ENCODE measurements at regions not wholly inside any gene's neighbourhood (a gene's known extent, or its start where the extent isn't known, plus 50 kb on each side); places are given as distances from the start of the nearest gene placed in this dataset.

DNA sequence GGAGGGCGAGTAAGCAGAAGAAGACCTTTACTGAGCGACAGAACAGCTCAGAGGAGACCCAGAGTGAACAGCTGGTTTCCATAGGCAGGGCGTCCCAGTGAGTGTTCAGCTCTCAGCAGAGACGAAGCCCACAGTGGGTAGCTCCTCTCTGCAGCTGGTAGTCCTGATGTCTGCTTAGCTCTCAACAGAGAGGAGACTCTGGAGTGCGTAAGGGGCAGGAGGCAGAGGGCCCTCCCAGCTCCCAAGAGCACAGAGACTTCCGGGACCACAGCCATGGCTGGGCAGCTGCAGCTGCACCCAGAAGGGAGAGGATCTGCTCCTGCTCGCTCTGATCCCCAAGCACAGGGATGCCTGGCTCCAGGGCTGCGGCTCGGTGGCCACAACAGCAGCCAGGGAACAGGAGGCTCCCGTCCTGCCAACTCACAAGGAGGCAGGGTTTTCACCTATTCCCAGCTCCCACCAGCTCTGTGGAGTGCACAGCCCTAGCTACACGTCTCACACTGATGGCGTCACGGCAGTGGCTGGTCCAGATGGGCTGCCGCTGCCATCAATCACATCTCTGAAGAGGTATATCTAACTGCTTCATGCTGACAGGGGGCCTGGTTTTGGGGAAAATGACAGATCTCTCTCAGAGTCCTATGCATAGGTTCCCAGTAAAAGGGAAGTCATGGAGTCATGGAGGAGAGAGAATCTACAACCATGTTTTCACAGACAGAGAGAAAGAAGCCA lies 2660.1 kb upstream of the PCDH20 start (continued):
- TF ChIP-seq ZNF790 (CRISPR knock-in tag; IDR thresholded peaks at IDR 0.05; ENCODE audit: borderline replicate concordance) (no peak), SNAPC2 (CRISPR knock-in tag; IDR thresholded peaks at IDR 0.05) (no peak; the same call in 1 of the 2 replicates), POGZ (CRISPR knock-in tag; IDR thresholded peaks at IDR 0.05) (peak; percentile 94), SIX1 (CRISPR knock-in tag; IDR thresholded peaks at IDR 0.05; ENCODE audit: borderline replicate concordance) (no peak), SIX4 (CRISPR knock-in tag; IDR thresholded peaks at IDR 0.05) (peak; percentile 14; the same call in 1 of the 2 replicates), THYN1 (CRISPR knock-in tag; IDR thresholded peaks at IDR 0.05; ENCODE audit: borderline replicate concordance, low read depth) (0 out of 2 replicates have a peak, but pooled peaks have one; percentile 39), PAWR (CRISPR knock-in tag; IDR thresholded peaks at IDR 0.05; ENCODE audit: borderline replicate concordance) (no peak), ZFP37 (CRISPR knock-in tag; IDR thresholded peaks at IDR 0.05; ENCODE audit: borderline replicate concordance) (no peak), ZNF619 (CRISPR knock-in tag; IDR thresholded peaks at IDR 0.05) (no peak), KLF12 (CRISPR knock-in tag; IDR thresholded peaks at IDR 0.05; ENCODE audit: borderline replicate concordance) (no peak), MAZ (IDR thresholded peaks at IDR 0.05; ENCODE audit: borderline replicate concordance, low read depth, low read length) (no peak), MAZ (CRISPR knock-in tag; IDR thresholded peaks at IDR 0.05; ENCODE audit: low read depth) (0 out of 2 replicates have a peak, but pooled peaks have one; percentile 51), ZNF382 (CRISPR knock-in tag; IDR thresholded peaks at IDR 0.05; ENCODE audit: borderline replicate concordance) (no peak), ATM (IDR thresholded peaks at IDR 0.05; ENCODE audit: borderline replicate concordance) (no peak), ZNF768 (CRISPR knock-in tag; IDR thresholded peaks at IDR 0.05) (peak; percentile 93), ZNF460 (CRISPR knock-in tag; IDR thresholded peaks at IDR 0.05; ENCODE audit: borderline replicate concordance) (no peak), ELF1 (CRISPR knock-in tag; IDR thresholded peaks at IDR 0.05) (peak; percentile 91), IKZF1 (IDR thresholded peaks at IDR 0.05) (no peak), ZNF136 (CRISPR knock-in tag; IDR thresholded peaks at IDR 0.05; ENCODE audit: low read depth) (no peak)
- TF ChIP-seq, protein P1, sequence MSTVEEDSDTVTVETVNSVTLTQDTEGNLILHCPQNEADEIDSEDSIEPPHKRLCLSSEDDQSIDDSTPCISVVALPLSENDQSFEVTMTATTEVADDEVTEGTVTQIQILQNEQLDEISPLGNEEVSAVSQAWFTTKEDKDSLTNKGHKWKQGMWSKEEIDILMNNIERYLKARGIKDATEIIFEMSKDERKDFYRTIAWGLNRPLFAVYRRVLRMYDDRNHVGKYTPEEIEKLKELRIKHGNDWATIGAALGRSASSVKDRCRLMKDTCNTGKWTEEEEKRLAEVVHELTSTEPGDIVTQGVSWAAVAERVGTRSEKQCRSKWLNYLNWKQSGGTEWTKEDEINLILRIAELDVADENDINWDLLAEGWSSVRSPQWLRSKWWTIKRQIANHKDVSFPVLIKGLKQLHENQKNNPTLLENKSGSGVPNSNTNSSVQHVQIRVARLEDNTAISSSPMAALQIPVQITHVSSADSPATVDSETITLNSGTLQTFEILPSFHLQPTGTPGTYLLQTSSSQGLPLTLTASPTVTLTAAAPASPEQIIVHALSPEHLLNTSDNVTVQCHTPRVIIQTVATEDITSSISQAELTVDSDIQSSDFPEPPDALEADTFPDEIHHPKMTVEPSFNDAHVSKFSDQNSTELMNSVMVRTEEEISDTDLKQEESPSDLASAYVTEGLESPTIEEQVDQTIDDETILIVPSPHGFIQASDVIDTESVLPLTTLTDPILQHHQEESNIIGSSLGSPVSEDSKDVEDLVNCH (CRISPR knock-in tag; IDR thresholded peaks at IDR 0.05): no peak
- TF ChIP-seq, protein P2, sequence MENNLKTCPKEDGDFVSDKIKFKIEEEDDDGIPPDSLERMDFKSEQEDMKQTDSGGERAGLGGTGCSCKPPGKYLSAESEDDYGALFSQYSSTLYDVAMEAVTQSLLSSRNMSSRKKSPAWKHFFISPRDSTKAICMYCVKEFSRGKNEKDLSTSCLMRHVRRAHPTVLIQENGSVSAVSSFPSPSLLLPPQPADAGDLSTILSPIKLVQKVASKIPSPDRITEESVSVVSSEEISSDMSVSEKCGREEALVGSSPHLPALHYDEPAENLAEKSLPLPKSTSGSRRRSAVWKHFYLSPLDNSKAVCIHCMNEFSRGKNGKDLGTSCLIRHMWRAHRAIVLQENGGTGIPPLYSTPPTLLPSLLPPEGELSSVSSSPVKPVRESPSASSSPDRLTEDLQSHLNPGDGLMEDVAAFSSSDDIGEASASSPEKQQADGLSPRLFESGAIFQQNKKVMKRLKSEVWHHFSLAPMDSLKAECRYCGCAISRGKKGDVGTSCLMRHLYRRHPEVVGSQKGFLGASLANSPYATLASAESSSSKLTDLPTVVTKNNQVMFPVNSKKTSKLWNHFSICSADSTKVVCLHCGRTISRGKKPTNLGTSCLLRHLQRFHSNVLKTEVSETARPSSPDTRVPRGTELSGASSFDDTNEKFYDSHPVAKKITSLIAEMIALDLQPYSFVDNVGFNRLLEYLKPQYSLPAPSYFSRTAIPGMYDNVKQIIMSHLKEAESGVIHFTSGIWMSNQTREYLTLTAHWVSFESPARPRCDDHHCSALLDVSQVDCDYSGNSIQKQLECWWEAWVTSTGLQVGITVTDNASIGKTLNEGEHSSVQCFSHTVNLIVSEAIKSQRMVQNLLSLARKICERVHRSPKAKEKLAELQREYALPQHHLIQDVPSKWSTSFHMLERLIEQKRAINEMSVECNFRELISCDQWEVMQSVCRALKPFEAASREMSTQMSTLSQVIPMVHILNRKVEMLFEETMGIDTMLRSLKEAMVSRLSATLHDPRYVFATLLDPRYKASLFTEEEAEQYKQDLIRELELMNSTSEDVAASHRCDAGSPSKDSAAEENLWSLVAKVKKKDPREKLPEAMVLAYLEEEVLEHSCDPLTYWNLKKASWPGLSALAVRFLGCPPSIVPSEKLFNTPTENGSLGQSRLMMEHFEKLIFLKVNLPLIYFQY (CRISPR knock-in tag; IDR thresholded peaks at IDR 0.05; ENCODE audit: borderline replicate concordance): no peak
